ENCODE measurements at regions not wholly inside any gene's neighbourhood (a gene's known extent, or its start where the extent isn't known, plus 50 kb on each side); places are given as distances from the start of the nearest gene placed in this dataset.
"Not testable (repeated sequence)": the region's sequence is repeated elsewhere in the genome, so short reads cannot be mapped to it uniquely, and the experiment has no call there.

DNA sequence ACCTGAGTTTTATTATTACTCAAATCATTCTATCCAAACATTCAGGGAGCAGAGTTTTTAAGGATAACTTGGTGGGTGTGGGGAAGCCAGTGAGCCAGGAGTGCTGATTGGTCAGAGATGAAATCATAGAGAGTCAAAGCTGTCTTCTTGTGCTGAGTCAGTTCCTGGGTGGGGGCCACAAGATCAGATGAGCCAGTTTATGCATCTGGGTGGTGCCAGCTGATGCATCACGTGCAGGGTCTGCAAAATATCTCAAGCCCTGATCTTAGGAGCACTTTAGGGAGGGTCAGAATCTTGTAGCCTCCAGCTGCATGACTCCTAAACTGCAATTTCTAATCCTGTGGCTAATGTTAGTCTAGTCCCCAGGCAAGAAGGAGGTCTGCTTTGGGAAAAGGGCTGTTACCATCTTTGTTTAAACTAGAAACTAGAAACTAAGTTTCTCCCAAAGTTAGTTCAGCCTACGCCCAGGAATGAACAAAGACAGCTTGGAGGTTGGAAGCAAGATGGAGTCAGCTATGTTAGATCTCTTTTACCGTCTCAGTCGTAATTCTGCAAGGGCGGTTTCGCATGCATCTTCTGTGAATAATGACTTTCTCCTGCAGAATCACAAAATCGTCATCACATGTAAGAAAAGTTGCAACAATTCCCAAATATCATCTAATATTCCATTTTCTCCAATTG is 97.5 kb downstream of the ZNF664 start:
- ATAC-seq; intact Hi-C loops (cut with DNase I); DNase-seq (ENCODE audit: missing footprints): not testable (repeated sequence)

GRCh38 chr12:124071075-124071443 is 98.0 kb downstream of the ZNF664 start:
- no peak for DNase-seq (ENCODE audit: missing footprints)
- ATAC-seq = no peak
- intact Hi-C loops (cut with DNase I) = no loop called here

GRCh38 chr12:124073356-124074035 is 100.5 kb downstream of the ZNF664 start:
- intact Hi-C loops (cut with DNase I) = no loop called here
- DNase-seq (ENCODE audit: missing footprints) = no peak
- no peak for ATAC-seq

DNA sequence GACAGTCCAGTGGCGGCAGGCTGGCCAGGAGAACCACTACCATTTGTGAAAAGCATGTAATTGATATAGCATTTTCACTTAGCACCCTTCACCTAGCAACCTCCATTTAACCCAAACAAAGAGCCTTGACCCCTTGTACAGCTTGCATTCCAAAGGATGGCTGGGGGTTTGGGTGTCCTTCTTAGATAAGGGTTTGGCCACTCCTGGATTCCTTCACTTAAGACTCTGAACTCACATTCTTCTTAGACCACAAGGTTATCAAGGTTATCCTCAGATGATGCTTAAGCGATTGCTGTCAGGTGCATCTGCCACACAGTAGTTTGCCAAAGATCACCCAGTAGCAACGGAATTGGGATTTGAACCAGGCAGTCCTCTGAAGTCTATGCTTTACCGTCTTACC is 102.8 kb downstream of the ZNF664 start:
- DNase-seq (ENCODE audit: missing footprints) (no peak), ATAC-seq (no peak)
- intact Hi-C loops (cut with DNase I) = no loop called here

DNA sequence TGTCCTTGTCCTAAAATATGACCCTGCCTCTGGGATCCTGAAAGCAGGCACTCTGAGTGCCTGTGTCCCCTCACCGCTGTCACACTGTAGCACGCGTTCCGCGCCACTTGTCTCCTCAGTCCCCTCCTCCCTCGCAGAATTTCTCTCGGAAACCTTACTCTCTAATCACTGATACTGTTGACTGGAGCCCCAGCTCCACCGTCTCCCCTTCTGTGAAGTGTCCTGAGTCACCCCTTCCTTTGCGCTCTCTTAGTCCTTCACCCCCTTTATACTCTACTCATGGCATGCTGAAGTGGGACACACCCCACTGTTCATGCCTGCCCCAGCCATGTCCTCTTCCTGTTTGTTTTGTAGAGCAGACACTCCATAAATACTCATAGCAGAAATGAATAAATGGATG is 104.7 kb downstream of the ZNF664 start:
- no peak for ATAC-seq
- intact Hi-C loops (cut with DNase I) = no loop called here
- DNase-seq (ENCODE audit: missing footprints) = no peak

GRCh38 chr12:124078800-124079199 is 105.8 kb downstream of the ZNF664 start:
- intact Hi-C loops (cut with DNase I) = no loop called here

GRCh38 chr12:124080649-124081048 is 107.6 kb downstream of the ZNF664 start:
- intact Hi-C loops (cut with DNase I) = no loop called here
- ATAC-seq (no peak), DNase-seq (ENCODE audit: missing footprints) (no peak)

More at GRCh38 chr12:124078800-124079199, 105.8 kb downstream of the ZNF664 start:
- ATAC-seq = no peak
- DNase-seq (ENCODE audit: missing footprints) = no peak

- intact Hi-C loops (cut with DNase I) = no loop called here
- DNase-seq (ENCODE audit: missing footprints) (no peak), ATAC-seq (no peak)
Observed at GRCh38 chr12:124082012-124082411, 109.0 kb downstream of the ZNF664 start.

DNA sequence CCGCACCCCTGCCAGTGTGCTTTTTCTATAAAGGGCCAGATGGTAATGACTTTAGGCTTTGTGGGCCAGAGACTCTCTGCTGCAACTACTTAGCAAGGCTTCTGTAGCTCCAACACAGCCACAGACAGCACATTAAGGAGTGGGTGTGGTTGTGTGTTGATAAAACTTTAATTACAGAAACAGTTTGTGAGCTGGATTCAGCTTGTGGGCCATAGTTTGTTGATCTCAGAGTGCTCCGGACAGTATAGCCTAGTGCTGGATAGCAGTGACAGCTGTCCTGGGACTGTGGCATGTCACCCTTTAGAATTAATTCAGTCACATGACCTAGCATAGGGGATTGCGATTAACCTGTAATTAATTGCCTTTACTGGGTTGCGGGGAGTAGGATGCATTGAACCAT is 109.7 kb downstream of the ZNF664 start:
- DNase-seq (ENCODE audit: missing footprints) = no peak
- no peak for ATAC-seq
- intact Hi-C loops (cut with DNase I) = no loop called here

GRCh38 chr12:124083708-124084107 is 110.7 kb downstream of the ZNF664 start:
- ATAC-seq (no peak), DNase-seq (ENCODE audit: missing footprints) (no peak)
- intact Hi-C loops (cut with DNase I) = no loop called here

- ATAC-seq (no peak), DNase-seq (ENCODE audit: missing footprints) (no peak)
- intact Hi-C loops (cut with DNase I) = no loop called here
Observed at GRCh38 chr12:124085419-124086296, 112.6 kb downstream of the ZNF664 start.

DNA sequence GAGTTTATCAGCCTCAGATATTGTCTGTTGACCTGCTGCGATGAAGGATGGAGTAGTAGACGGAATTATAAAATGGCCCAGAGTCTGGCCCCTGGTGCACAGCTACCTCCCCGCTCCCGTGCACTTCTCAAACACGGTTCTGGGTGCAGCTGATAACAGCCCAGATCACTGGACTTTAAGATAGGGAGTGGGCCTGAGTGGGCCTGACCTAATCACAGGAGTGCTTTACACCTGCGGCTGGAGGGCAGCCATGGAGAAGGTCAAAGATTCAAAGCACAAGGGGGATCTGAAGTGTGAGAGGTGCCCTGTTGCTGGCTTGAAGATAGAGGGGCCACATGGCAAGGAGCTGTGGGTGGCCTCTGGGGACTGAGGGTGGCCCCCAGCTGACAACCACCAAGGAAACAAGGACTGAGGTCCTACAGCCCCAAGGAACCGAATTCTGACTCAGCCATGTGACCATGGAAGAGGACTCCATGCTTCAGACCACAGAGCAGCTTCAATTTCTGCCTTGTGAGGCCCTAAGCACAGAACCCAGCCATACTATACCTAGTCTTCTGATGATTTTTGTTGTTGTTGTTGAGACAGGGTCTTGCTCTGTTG is 113.4 kb downstream of the ZNF664 start:
- intact Hi-C loops (cut with DNase I) = no loop called here
- DNase-seq (ENCODE audit: missing footprints) (no peak), ATAC-seq (no peak)

DNA sequence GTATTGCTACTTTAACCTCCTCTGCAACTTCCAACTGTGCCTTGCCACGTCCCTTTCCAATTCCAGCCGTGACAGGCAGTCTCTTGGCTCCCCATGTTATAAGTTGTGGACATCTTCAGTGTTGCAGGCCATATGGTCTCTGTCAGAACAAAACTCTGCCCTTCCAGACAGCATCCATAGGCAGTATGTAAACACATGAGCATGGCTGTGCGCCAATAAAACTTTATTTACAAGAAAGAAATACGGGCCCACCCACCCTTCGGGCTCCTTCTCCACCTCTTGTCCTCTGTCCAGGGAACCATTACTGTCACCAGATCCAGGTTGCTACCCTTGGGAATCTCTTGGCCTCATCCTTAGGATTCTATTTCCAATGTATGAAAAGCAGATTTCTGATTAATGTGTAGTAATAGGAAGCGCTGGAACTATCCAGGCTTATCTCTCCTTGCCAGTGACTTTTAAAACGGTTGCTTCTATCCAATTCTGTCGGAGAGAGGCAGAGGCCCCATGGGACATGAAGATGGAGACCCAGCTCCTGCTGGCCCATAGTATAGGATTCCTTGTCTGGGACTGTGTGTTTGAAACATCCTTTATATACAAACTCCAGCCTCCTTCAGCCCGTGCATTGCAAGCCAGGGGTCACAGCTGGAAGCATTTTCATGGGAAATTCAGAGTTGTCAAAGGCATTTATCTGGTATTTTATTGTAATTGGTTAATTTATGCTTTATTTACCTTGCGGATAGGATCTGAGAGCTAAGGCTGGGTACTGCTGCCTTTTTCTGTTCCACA is 114.4 kb downstream of the ZNF664 start:
- ATAC-seq (no peak), DNase-seq (ENCODE audit: missing footprints) (no peak)
- intact Hi-C loops (cut with DNase I) = no loop called here

- no peak for DNase-seq (ENCODE audit: missing footprints)
- intact Hi-C loops (cut with DNase I) = no loop called here
- ATAC-seq = no peak
Observed at GRCh38 chr12:124088217-124088907, 115.3 kb downstream of the ZNF664 start.

GRCh38 chr12:124089181-124089914 is 116.3 kb downstream of the ZNF664 start:
- ATAC-seq; DNase-seq (ENCODE audit: missing footprints); intact Hi-C loops (cut with DNase I): not testable (repeated sequence)

GRCh38 chr12:124091835-124092234 is 118.8 kb downstream of the ZNF664 start:
- intact Hi-C loops (cut with DNase I) = no loop called here
- DNase-seq (ENCODE audit: missing footprints) (no peak), ATAC-seq (no peak)

GRCh38 chr12:124092532-124092931 is 119.5 kb downstream of the ZNF664 start:
- DNase-seq (ENCODE audit: missing footprints); ATAC-seq; intact Hi-C loops (cut with DNase I): not testable (repeated sequence)
